ENCODE measurements at regions not wholly inside any gene's neighbourhood (a gene's known extent, or its start where the extent isn't known, plus 50 kb on each side); places are given as distances from the start of the nearest gene placed in this dataset.

- Histone ChIP-seq H3K23ac (ENCODE audit: low read length) (no peak overlapping the region), H4K5ac (ENCODE audit: low read length) (no peak overlapping the region), H2AK5ac (ENCODE audit: low read length) (no peak overlapping the region), H3K79me1 (ENCODE audit: low read length) (no peaks in the 10 kb centered on the region), H2BK5ac (ENCODE audit: low read length) (no peak overlapping the region), H2BK15ac (replicated peaks; ENCODE audit: low read depth) (no peak overlapping the region), H3K36me3 (ENCODE audit: control insufficient read depth, insufficient read depth, low read length) (no peaks in the 10 kb centered on the region), H3K9ac (ENCODE audit: low read length) (no peak overlapping the region), H3K18ac (ENCODE audit: low read length) (no peak overlapping the region), H2BK120ac (ENCODE audit: low read depth, low read length) (no peak overlapping the region), H3K4ac (ENCODE audit: low read depth, low read length) (no peak overlapping the region), H4K8ac (ENCODE audit: low read depth, low read length) (no peak overlapping the region), H3K27me3 (ENCODE audit: insufficient read depth, low read length, poor library complexity) (no peaks in the 10 kb centered on the region), H3K79me2 (ENCODE audit: control insufficient read depth, insufficient read depth, low read length) (no peaks in the 10 kb centered on the region), H3K4me1 (ENCODE audit: control insufficient read depth, low read depth, low read length) (no peaks in the 10 kb centered on the region), H3K4me2 (ENCODE audit: low read length) (no peak overlapping the region), H3K4me3 (ENCODE audit: low read length) (no peak overlapping the region), H3K27ac (ENCODE audit: low read depth, low read length) (no peak overlapping the region), H3K56ac (ENCODE audit: low read length) (no peak overlapping the region)
- WGBS (ENCODE audit: extremely low coverage, insufficient coverage, low lambda C conversion rate): no CpG with 5 or more reads among the region's 3 CpGs
- no peak for DNase-seq
Observed at GRCh38 chrX:115494161-115494560, 66.8 kb upstream of the PLS3 start.

DNA sequence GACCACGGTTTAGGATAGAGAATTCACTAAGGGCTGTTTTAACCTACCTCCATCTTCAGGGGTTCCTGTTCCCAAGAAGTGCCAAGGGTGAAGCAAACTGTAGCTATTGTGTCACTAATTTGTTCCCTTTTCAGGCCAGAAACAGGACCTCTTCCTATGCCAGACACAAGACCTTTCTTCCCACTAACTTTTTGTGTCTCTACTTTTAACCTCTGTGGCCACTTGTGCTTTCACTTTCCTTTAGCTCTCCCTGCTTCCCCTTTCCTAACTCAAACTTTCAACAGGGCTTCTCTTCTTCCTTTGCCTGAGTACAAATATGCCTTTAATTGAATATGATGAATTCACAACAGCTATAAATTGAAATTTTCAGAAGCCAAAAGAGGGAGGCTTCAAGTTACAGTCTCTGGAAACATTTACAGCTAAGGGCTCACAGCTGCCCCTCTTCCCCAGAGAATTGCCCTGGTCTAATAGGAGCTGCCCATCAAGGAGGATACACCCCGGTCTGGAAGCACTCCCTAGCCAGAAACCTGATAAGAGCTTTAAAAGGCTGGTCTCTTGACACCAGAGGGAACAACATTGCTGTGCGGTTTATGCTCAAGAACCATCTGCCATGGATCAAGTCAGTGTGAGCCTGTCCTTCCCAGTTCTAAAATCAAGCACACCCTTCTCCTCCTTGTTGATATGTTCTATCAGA, 61.7 kb upstream of the PLS3 start:
- Histone ChIP-seq H3K79me2 (ENCODE audit: control insufficient read depth, insufficient read depth, low read length) (no peaks in the 10 kb centered on the region), H3K56ac (ENCODE audit: low read length) (no peak overlapping the region), H3K4me1 (ENCODE audit: control insufficient read depth, low read depth, low read length) (no peaks in the 10 kb centered on the region), H3K79me1 (ENCODE audit: low read length) (no peaks in the 10 kb centered on the region), H3K4ac (ENCODE audit: low read depth, low read length) (no peak overlapping the region), H3K27me3 (ENCODE audit: insufficient read depth, low read length, poor library complexity) (no peaks in the 10 kb centered on the region), H2BK15ac (replicated peaks; ENCODE audit: low read depth) (no peak overlapping the region), H2BK120ac (ENCODE audit: low read depth, low read length) (no peak overlapping the region), H3K36me3 (ENCODE audit: control insufficient read depth, insufficient read depth, low read length) (no peaks in the 10 kb centered on the region), H4K5ac (ENCODE audit: low read length) (no peak overlapping the region), H2AK5ac (ENCODE audit: low read length) (no peak overlapping the region), H3K23ac (ENCODE audit: low read length) (no peak overlapping the region), H3K4me2 (ENCODE audit: low read length) (no peak overlapping the region), H2BK5ac (ENCODE audit: low read length) (no peak overlapping the region), H3K4me3 (ENCODE audit: low read length) (no peak overlapping the region), H3K18ac (ENCODE audit: low read length) (no peak overlapping the region), H4K8ac (ENCODE audit: low read depth, low read length) (no peak overlapping the region), H3K27ac (ENCODE audit: low read depth, low read length) (no peak overlapping the region), H3K9ac (ENCODE audit: low read length) (no peak overlapping the region)
- WGBS (ENCODE audit: extremely low coverage, insufficient coverage, low lambda C conversion rate): no CpG with 5 or more reads among the region's 3 CpGs
- DNase-seq: no peak

GRCh38 chrX:115503099-115503498, 57.9 kb upstream of the PLS3 start:
- Histone ChIP-seq H3K79me1 (ENCODE audit: low read length) (no peaks in the 10 kb centered on the region), H2BK15ac (replicated peaks; ENCODE audit: low read depth) (no peak overlapping the region), H3K79me2 (ENCODE audit: control insufficient read depth, insufficient read depth, low read length) (no peaks in the 10 kb centered on the region), H4K5ac (ENCODE audit: low read length) (no peak overlapping the region), H4K8ac (ENCODE audit: low read depth, low read length) (no peak overlapping the region), H3K4me3 (ENCODE audit: low read length) (no peak overlapping the region), H2BK5ac (ENCODE audit: low read length) (no peak overlapping the region), H3K27ac (ENCODE audit: low read depth, low read length) (no peak overlapping the region), H3K4me2 (ENCODE audit: low read length) (no peak overlapping the region), H3K18ac (ENCODE audit: low read length) (no peak overlapping the region), H3K9ac (ENCODE audit: low read length) (no peak overlapping the region), H2BK120ac (ENCODE audit: low read depth, low read length) (no peak overlapping the region), H3K27me3 (ENCODE audit: insufficient read depth, low read length, poor library complexity) (no peaks in the 10 kb centered on the region), H3K4ac (ENCODE audit: low read depth, low read length) (no peak overlapping the region), H3K4me1 (ENCODE audit: control insufficient read depth, low read depth, low read length) (no peaks in the 10 kb centered on the region), H3K36me3 (ENCODE audit: control insufficient read depth, insufficient read depth, low read length) (no peaks in the 10 kb centered on the region), H3K56ac (ENCODE audit: low read length) (no peak overlapping the region), H3K23ac (ENCODE audit: low read length) (no peak overlapping the region), H2AK5ac (ENCODE audit: low read length) (no peak overlapping the region)
- no peak for DNase-seq
- WGBS (ENCODE audit: extremely low coverage, insufficient coverage, low lambda C conversion rate): no CpG with 5 or more reads among the region's 3 CpGs

DNA sequence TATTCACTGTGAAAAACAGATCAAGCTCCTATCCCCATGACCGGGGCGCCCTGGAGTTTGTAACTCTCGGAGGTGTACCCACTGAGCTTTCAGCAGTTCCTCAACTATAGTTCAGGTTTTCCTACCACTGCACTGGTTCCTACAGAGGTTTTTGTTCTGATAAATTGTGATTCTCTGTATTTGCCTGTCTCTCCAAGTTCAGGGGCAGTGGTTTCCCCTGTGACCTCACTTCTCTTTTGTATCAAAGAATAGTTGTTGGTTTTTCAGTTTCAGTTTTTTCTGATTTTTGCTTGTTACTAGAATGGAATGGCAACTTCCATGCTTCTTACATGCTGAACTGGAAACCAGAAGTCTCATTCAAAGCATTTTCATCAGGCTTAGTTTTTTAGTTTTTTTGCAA, 56.8 kb upstream of the PLS3 start:
- H2BK120ac ChIP-seq (ENCODE audit: low read depth, low read length): no peak overlapping the region
- no peak overlapping the region for H3K4ac ChIP-seq (ENCODE audit: low read depth, low read length)
- H3K23ac ChIP-seq (ENCODE audit: low read length): no peak overlapping the region
- no peak overlapping the region for H4K8ac ChIP-seq (ENCODE audit: low read depth, low read length)
- no peak overlapping the region for H2BK5ac ChIP-seq (ENCODE audit: low read length)
- no peak overlapping the region for H2BK15ac ChIP-seq (replicated peaks; ENCODE audit: low read depth)
- no peak overlapping the region for H3K4me2 ChIP-seq (ENCODE audit: low read length)
- no peak overlapping the region for H3K27ac ChIP-seq (ENCODE audit: low read depth, low read length)
- no peak overlapping the region for H3K4me3 ChIP-seq (ENCODE audit: low read length)
- no peaks in the 10 kb centered on the region for H3K79me2 ChIP-seq (ENCODE audit: control insufficient read depth, insufficient read depth, low read length)
- no peak overlapping the region for H2AK5ac ChIP-seq (ENCODE audit: low read length)
- no peak overlapping the region for H3K18ac ChIP-seq (ENCODE audit: low read length)
- H4K5ac ChIP-seq (ENCODE audit: low read length): no peak overlapping the region
- DNase-seq: peak; percentile 7
- no peaks in the 10 kb centered on the region for H3K36me3 ChIP-seq (ENCODE audit: control insufficient read depth, insufficient read depth, low read length)
- no peaks in the 10 kb centered on the region for H3K27me3 ChIP-seq (ENCODE audit: insufficient read depth, low read length, poor library complexity)
- no CpG with 5 or more reads among the region's 3 CpGs for WGBS (ENCODE audit: extremely low coverage, insufficient coverage, low lambda C conversion rate)
- H3K9ac ChIP-seq (ENCODE audit: low read length): no peak overlapping the region
- no peaks in the 10 kb centered on the region for H3K4me1 ChIP-seq (ENCODE audit: control insufficient read depth, low read depth, low read length)
- no peak overlapping the region for H3K56ac ChIP-seq (ENCODE audit: low read length)
- H3K79me1 ChIP-seq (ENCODE audit: low read length): no peaks in the 10 kb centered on the region

All from mesendoderm (in vitro differentiated cells).